H1 (cell line): ENCODE measurements at regions not wholly inside any gene's neighbourhood (a gene's known extent, or its start where the extent isn't known, plus 50 kb on each side); places are given as distances from the start of the nearest gene placed in this dataset.

Experiments used
- CTCF ChIA-PET: fragments of 300-600 bp; sonication (Branson Sonifier 250); formaldehyde crosslinking; loops from one replicate; lab custom pipeline; 2021; ENCODE audit not compliant: partially characterized antibody; lab: Charles Lee
- POLR2A ChIA-PET: fragments of 300-600 bp; sonication (Branson Sonifier 250); formaldehyde crosslinking; loops from one replicate; lab custom pipeline; 2021; ENCODE audit warnings: inconsistent platforms; ENCODE audit not compliant: partially characterized antibody; lab: Charles Lee
- DNase-seq, 2 experiments: peaks; one replicate each; pipeline versions ENCODE4 v3.0.0 to v3.0.0-alpha.2; 2010 to 2022; ENCODE audit warnings: low spot score in 2 of 2, low read depth in 1 of 2, mixed read lengths in 1 of 2
- FAIRE-seq: peaks from 2 replicates; lab custom pipeline; 2011; peaks lifted over from hg19 to GRCh38; lab: Jason Lieb, UNC
- H2AFZ ChIP-seq: 2 replicates; pipeline ENCODE4 v1.8.1; 2012; ENCODE audit warnings: low read length, inconsistent platforms
- H2AK5ac ChIP-seq: 2 replicates; pipeline ENCODE4 v1.6.1; 2013; ENCODE audit warnings: low read depth, low read length
- H2BK120ac ChIP-seq: replicated peaks from 2 replicates; pipeline ENCODE3; 2013; ENCODE audit warnings: low read depth, low read length, inconsistent platforms
- H2BK12ac ChIP-seq: 2 replicates; pipeline ENCODE4 v1.6.1; 2013; ENCODE audit warnings: low read depth, low read length
- H2BK15ac ChIP-seq: 2 replicates; pipeline ENCODE4 v1.6.1; 2013; ENCODE audit warnings: low read length
- H2BK20ac ChIP-seq: 2 replicates; pipeline ENCODE4 v1.6.1; 2013; ENCODE audit warnings: low read length
- H2BK5ac ChIP-seq: 2 replicates; pipeline ENCODE4 v1.6.1; 2013; ENCODE audit warnings: low read depth, low read length
- H3K14ac ChIP-seq: 2 replicates; pipeline ENCODE4 v1.6.1; 2013; ENCODE audit warnings: inconsistent platforms; ENCODE audit not compliant: insufficient read length
- H3K18ac ChIP-seq: 2 replicates; pipeline ENCODE4 v1.6.1; 2013; ENCODE audit warnings: low read length; ENCODE audit errors: extremely low read depth
- H3K23ac ChIP-seq: 2 replicates; pipeline ENCODE4 v1.6.1; 2013; ENCODE audit warnings: inconsistent platforms; ENCODE audit not compliant: insufficient read length
- H3K23me2 ChIP-seq: 2 replicates; pipeline ENCODE4 v1.6.1; 2013; ENCODE audit warnings: low read depth, low read length
- H3K27ac ChIP-seq: 2 replicates; pipeline ENCODE4 v1.6.1; 2011; ENCODE audit warnings: low read depth, low read length, inconsistent platforms
- H3K27me3 ChIP-seq, 4 experiments: replicated peaks in 1 of 4; 1 replicate in 1 of 4; 2 replicates in 3 of 4; pipeline versions ENCODE4 v1.6.1 to v1.8.1; 2011 to 2013; ENCODE audit warnings: low read length in 3 of 4, mild to moderate bottlenecking in 3 of 4, inconsistent platforms in 2 of 4, mixed read lengths in 2 of 4, moderate library complexity in 1 of 4; ENCODE audit not compliant: control insufficient read depth in 3 of 4, insufficient read depth in 3 of 4; ENCODE audit errors: extremely low read depth in 1 of 4
- H3K36me3 ChIP-seq, 4 experiments: 2 replicates each; pipeline versions ENCODE4 v1.6.1 to v1.8.1; 2011 to 2013; ENCODE audit warnings: mild to moderate bottlenecking in 4 of 4, low read length in 3 of 4, moderate library complexity in 2 of 4, control low read depth in 1 of 4, inconsistent platforms in 1 of 4; ENCODE audit not compliant: insufficient read depth in 4 of 4, control insufficient read depth in 2 of 4
- H3K4ac ChIP-seq: replicated peaks from 2 replicates; pipeline ENCODE3; 2013; ENCODE audit warnings: low read length, low read depth, mixed read lengths, inconsistent platforms; ENCODE audit not compliant: insufficient read length
- H3K4me1 ChIP-seq, 4 experiments: replicated peaks in 1 of 4; 1 replicate in 1 of 4; 2 replicates in 3 of 4; pipeline versions ENCODE4 v1.6.1 to v1.8.1; 2011 to 2013; ENCODE audit warnings: low read length in 3 of 4, inconsistent platforms in 2 of 4, mixed read lengths in 1 of 4; ENCODE audit not compliant: insufficient read depth in 4 of 4, control insufficient read depth in 3 of 4
- H3K4me2 ChIP-seq, 2 experiments: 2 replicates each; pipeline versions ENCODE4 v1.6.1 to v1.8.1; 2011 to 2013; ENCODE audit warnings: low read depth in 2 of 2, low read length in 2 of 2, control low read depth in 1 of 2, inconsistent platforms in 1 of 2, mild to moderate bottlenecking in 1 of 2; ENCODE audit not compliant: insufficient read depth in 1 of 2
- H3K4me3 ChIP-seq, 4 experiments: fragments of 200-600, 300-600 bp in 1 of 4; sonication (generic), shearing (Covaris generic), sonication (Bioruptor Twin) in 1 of 4; 2 replicates each; pipeline versions ENCODE4 v1.5.1 to v1.8.1; 2011 to 2016; ENCODE audit warnings: low read length in 4 of 4, low read depth in 3 of 4, control low read depth in 2 of 4, inconsistent platforms in 2 of 4, mild to moderate bottlenecking in 2 of 4, mixed read lengths in 1 of 4, moderate library complexity in 1 of 4; ENCODE audit not compliant: insufficient read depth in 2 of 4; ENCODE audit errors: extremely low read depth in 1 of 4
- H3K56ac ChIP-seq: replicated peaks from 2 replicates; pipeline ENCODE3; 2013; ENCODE audit warnings: low read depth, mild to moderate bottlenecking, mixed read lengths, low read length, inconsistent platforms; ENCODE audit not compliant: insufficient read length
- H3K79me1 ChIP-seq: 2 replicates; pipeline ENCODE4 v1.6.1; 2013; ENCODE audit warnings: low read depth, low read length, control low read depth
- H3K79me2 ChIP-seq, 2 experiments: 2 replicates each; pipeline versions ENCODE4 v1.6.1 to v1.8.1; 2012 to 2013; ENCODE audit warnings: low read length in 2 of 2, mild to moderate bottlenecking in 2 of 2, inconsistent platforms in 1 of 2; ENCODE audit not compliant: insufficient read depth in 2 of 2, control insufficient read depth in 1 of 2
- H3K9ac ChIP-seq, 4 experiments: replicated peaks in 1 of 4; 1 replicate in 1 of 4; 2 replicates in 3 of 4; pipeline versions ENCODE4 v1.6.1 to v1.8.1; 2011 to 2013; ENCODE audit warnings: low read depth in 3 of 4, low read length in 3 of 4, control low read depth in 2 of 4, mild to moderate bottlenecking in 2 of 4, moderate library complexity in 2 of 4, inconsistent platforms in 1 of 4; ENCODE audit errors: extremely low read depth in 1 of 4
- H3K9me3 ChIP-seq, 2 experiments: 2 replicates each; pipeline versions ENCODE4 v1.6.1 to v1.8.1; 2012 to 2013; ENCODE audit warnings: mild to moderate bottlenecking in 2 of 2, moderate library complexity in 2 of 2, control low read depth in 1 of 2, inconsistent platforms in 1 of 2, low read depth in 1 of 2, low read length in 1 of 2, mixed read lengths in 1 of 2; ENCODE audit not compliant: insufficient read depth in 2 of 2
- H4K20me1 ChIP-seq, 2 experiments: replicated peaks in 1 of 2; 2 replicates each; pipeline versions ENCODE3 to v1.8.1; 2011 to 2013; ENCODE audit warnings: inconsistent platforms in 2 of 2, low read length in 2 of 2, mild to moderate bottlenecking in 1 of 2; ENCODE audit not compliant: insufficient read depth in 2 of 2, control insufficient read depth in 1 of 2
- H4K5ac ChIP-seq: 2 replicates; pipeline ENCODE4 v1.6.1; 2013; ENCODE audit warnings: low read length, low read depth, mixed read lengths, inconsistent platforms; ENCODE audit not compliant: insufficient read length
- H4K8ac ChIP-seq: 2 replicates; pipeline ENCODE4 v1.8.0; 2013; ENCODE audit warnings: mild to moderate bottlenecking, moderate library complexity, low read length, inconsistent platforms; ENCODE audit not compliant: insufficient read depth; ENCODE audit errors: extremely low read depth
- H4K91ac ChIP-seq: replicated peaks from 2 replicates; pipeline ENCODE3; 2013; ENCODE audit warnings: low read length, mixed read lengths, inconsistent platforms; ENCODE audit not compliant: insufficient read length
- CTCF ChIP-seq, 3 experiments: IDR thresholded peaks; 1 replicate in 2 of 3; 2 replicates in 1 of 3; pipeline versions ENCODE4 v1.5.1 to v1.6.1; 2011; ENCODE audit warnings: low read length in 3 of 3, mild to moderate bottlenecking in 3 of 3, inconsistent platforms in 2 of 3, low read depth in 1 of 3, moderate library complexity in 1 of 3; ENCODE audit not compliant: insufficient read depth in 1 of 3; ENCODE audit errors: control extremely low read depth in 1 of 3
- GTF2F1 ChIP-seq: IDR thresholded peaks from 2 replicates; pipeline ENCODE4 v1.6.1; 2012; ENCODE audit warnings: low read depth, low read length, improper control_type of control experiment, borderline replicate concordance
- JUN ChIP-seq: IDR thresholded peaks from 2 replicates; pipeline ENCODE4 v1.6.1; 2011; ENCODE audit warnings: low read depth, mild to moderate bottlenecking, improper control_type of control experiment, low read length
- POLR2AphosphoS5 ChIP-seq: IDR thresholded peaks from 2 replicates; pipeline ENCODE4 v1.6.1; 2011; ENCODE audit warnings: low read depth, low read length
- RAD21 ChIP-seq, 2 experiments: IDR thresholded peaks in 1 of 2; conservative IDR thresholded peaks in 1 of 2; 2 replicates each; pipeline ENCODE4 v1.6.1; 2011; ENCODE audit warnings: low read depth in 2 of 2, low read length in 2 of 2, improper control_type of control experiment in 1 of 2, inconsistent platforms in 1 of 2, mild to moderate bottlenecking in 1 of 2, moderate library complexity in 1 of 2
- TCF12 ChIP-seq: IDR thresholded peaks from 2 replicates; pipeline ENCODE4 v1.6.1; 2011; ENCODE audit warnings: low read depth, mild to moderate bottlenecking, low read length
- TEAD4 ChIP-seq: IDR thresholded peaks from 2 replicates; pipeline ENCODE4 v1.6.1; 2012; ENCODE audit warnings: low read depth, low read length, inconsistent platforms, mixed read lengths
- WGBS, 2 experiments: shearing (Covaris generic) in 1 of 2; methylation state at CpG; one replicate each; pipeline versions ENCODE4 v1.1.6 to v1.1.7; 2013 to 2015; ENCODE audit warnings: low lambda C conversion rate in 2 of 2, mixed read lengths in 2 of 2, inconsistent platforms in 1 of 2, low coverage in 1 of 2, missing lambda C conversion rate in 1 of 2; ENCODE audit not compliant: insufficient replicate concordance in 2 of 2, insufficient coverage in 1 of 2, insufficient read length in 1 of 2; ENCODE audit errors: extremely low coverage in 1 of 2, missing lambda C conversion rate in 1 of 2; 5-methylcytosine and 5-hydroxymethylcytosine counted together

GRCh38 chr6:14280766-14281293 lies 163.3 kb downstream of the CD83 start:
- no peak for FAIRE-seq
- H3K14ac ChIP-seq, result no peak overlapping the region
- 86% methylated on average over 17 of the region's 17 CpGs; no CpG with 5 or more reads in 1 of the 2 experiments for WGBS, 2 experiments

More at GRCh38 chr6:14280766-14281293, 163.3 kb downstream of the CD83 start:
- Histone ChIP-seq H3K27ac (no peak overlapping the region), H2BK5ac (no peak overlapping the region), H4K20me1 (no peaks in the 10 kb centered on the region), H3K4me1 (peaks cover 0 to 3% (median 1%) of the 10 kb centered on the region in 4 experiments; a peak in 5 of 7 replicates), H3K4me2 (no peak overlapping the region), H3K79me2 (no peaks in the 10 kb centered on the region), H2AFZ (no peak overlapping the region), H3K9me3 (no peaks in the 10 kb centered on the region), H2AK5ac (no peak overlapping the region)
- TF ChIP-seq TCF12, result no peak
- no peak for TF ChIP-seq JUN
- no peak for TF ChIP-seq POLR2AphosphoS5
- peak; percentile 33 to 76 (median 67) for TF ChIP-seq CTCF (IDR thresholded peaks at IDR 0.05; ENCODE audit: control extremely low read depth in 1 of 3, insufficient read depth in 1 of 3, low read depth in 1 of 3, low read length in 3 of 3)
- no peak for TF ChIP-seq GTF2F1
- peak; percentile 31 to 59 for TF ChIP-seq RAD21 (IDR thresholded peaks at IDR 0.05 in 1 of 2, conservative IDR thresholded peaks at IDR 0.05 in 1 of 2; ENCODE audit: low read depth in 2 of 2, low read length in 2 of 2)
- peak; percentile 52 for TF ChIP-seq TEAD4
- TF ChIP-seq, all 59 proteins: peak for 3
- CTCF ChIA-PET, result interaction anchor here (0.9 to 2.0 kb wide), 5 partner anchors 10 to 150 kb away, joined by 3 to 7 read pairs (median 4); no protein-coding TSS in a partner anchor
- H2BK15ac ChIP-seq, result no peak overlapping the region
- no peaks in the 10 kb centered on the region; a peak in 1 of 7 replicates for H3K27me3 ChIP-seq
- H3K23ac ChIP-seq, result no peak overlapping the region
- H3K9ac ChIP-seq, result no peak overlapping the region
- H4K91ac ChIP-seq, result no peak overlapping the region
- H4K5ac ChIP-seq, result no peak overlapping the region
- no peak overlapping the region for H2BK12ac ChIP-seq
- H3K36me3 ChIP-seq, result no peaks in the 10 kb centered on the region
- H3K56ac ChIP-seq, result no peak overlapping the region
- no peak overlapping the region; the same call in 1 of the 2 replicates for H2BK20ac ChIP-seq
- POLR2A ChIA-PET, result interaction anchor here (0.6 to 1.7 kb wide), 4 partner anchors 9 to 460 kb away, joined by 3 to 7 read pairs (median 4); no protein-coding TSS in a partner anchor
- H3K79me1 ChIP-seq, result no peaks in the 10 kb centered on the region
- no peak overlapping the region for H3K4me3 ChIP-seq
- H3K18ac ChIP-seq, result peak overlapping the region; percentile 66
- peaks cover 2% of the 10 kb centered on the region; the same call in 1 of the 2 replicates for H3K23me2 ChIP-seq
- peak; percentile 56 to 61 for DNase-seq
- peak overlapping the region; percentile 61 for H3K4ac ChIP-seq
- H2BK120ac ChIP-seq, result no peak overlapping the region
- H4K8ac ChIP-seq, result no peak overlapping the region; the same call in 1 of the 2 replicates
